Trophoblast cell (in vitro differentiated cells and primary cell): ENCODE measurements at regions not wholly inside any gene's neighbourhood (a gene's known extent, or its start where the extent isn't known, plus 50 kb on each side); places are given as distances from the start of the nearest gene placed in this dataset.
"Not testable (repeated sequence)": the region's sequence is repeated elsewhere in the genome, so short reads cannot be mapped to it uniquely, and the experiment has no call there.

Experiments used
- DNase-seq, 2 donors: peaks; one replicate each; pipeline ENCODE4 v3.0.0-alpha.2; 2016
- H2AFZ ChIP-seq: 2 replicates; pipeline ENCODE4 v1.6.1; 2013; ENCODE audit warnings: low read length, moderate library complexity, mild to moderate bottlenecking; ENCODE audit not compliant: insufficient read depth, poor library complexity
- H2AK5ac ChIP-seq: 2 replicates; pipeline ENCODE4 v1.6.1; 2013; ENCODE audit warnings: mild to moderate bottlenecking, low read length
- H2BK120ac ChIP-seq: 2 replicates; pipeline ENCODE4 v1.6.1; 2013; ENCODE audit warnings: low read length, mild to moderate bottlenecking, moderate library complexity; ENCODE audit not compliant: insufficient read depth, poor library complexity
- H2BK12ac ChIP-seq: 2 replicates; pipeline ENCODE4 v1.6.1; 2013; ENCODE audit warnings: mild to moderate bottlenecking, low read length, moderate library complexity
- H2BK5ac ChIP-seq: 2 replicates; pipeline ENCODE4 v1.6.1; 2013; ENCODE audit warnings: low read length, low read depth, moderate library complexity, mild to moderate bottlenecking; ENCODE audit not compliant: poor library complexity
- H3K14ac ChIP-seq: 2 replicates; pipeline ENCODE4 v1.6.1; 2013; ENCODE audit warnings: mild to moderate bottlenecking, low read length
- H3K18ac ChIP-seq: 2 replicates; pipeline ENCODE4 v1.6.1; 2013; ENCODE audit warnings: mild to moderate bottlenecking, low read length
- H3K23ac ChIP-seq: 2 replicates; pipeline ENCODE4 v1.6.1; 2013; ENCODE audit warnings: low read length
- H3K27ac ChIP-seq: 2 replicates; pipeline ENCODE4 v1.5.1; 2013; ENCODE audit warnings: low read depth, mild to moderate bottlenecking, inconsistent platforms, low read length, moderate library complexity
- H3K27me3 ChIP-seq: 2 replicates; pipeline ENCODE4 v1.6.1; 2013; ENCODE audit warnings: inconsistent platforms, mild to moderate bottlenecking, low read length, moderate library complexity; ENCODE audit not compliant: insufficient read depth
- H3K36me3 ChIP-seq, 2 experiments: 1 replicate in 1 of 2; 2 replicates in 1 of 2; pipeline ENCODE4 v1.6.1; 2013; ENCODE audit warnings: low read length in 2 of 2, mild to moderate bottlenecking in 2 of 2, moderate library complexity in 1 of 2; ENCODE audit not compliant: insufficient read depth in 2 of 2, control insufficient read depth in 1 of 2
- H3K4ac ChIP-seq: 2 replicates; pipeline ENCODE4 v1.6.1; 2013; ENCODE audit warnings: low read depth, mild to moderate bottlenecking, low read length, moderate library complexity
- H3K4me1 ChIP-seq, 2 experiments: 1 replicate in 1 of 2; 2 replicates in 1 of 2; pipeline ENCODE4 v1.6.1; 2013; ENCODE audit warnings: low read length in 2 of 2, mild to moderate bottlenecking in 2 of 2, moderate library complexity in 1 of 2; ENCODE audit not compliant: insufficient read depth in 2 of 2, control insufficient read depth in 1 of 2
- H3K4me2 ChIP-seq: 2 replicates; pipeline ENCODE4 v1.6.1; 2013; ENCODE audit warnings: inconsistent platforms, mild to moderate bottlenecking, low read length, moderate library complexity
- H3K4me3 ChIP-seq: 2 replicates; pipeline ENCODE4 v1.5.1; 2013; ENCODE audit warnings: mild to moderate bottlenecking, low read depth, low read length, inconsistent platforms
- H3K79me1 ChIP-seq: one replicate; pipeline ENCODE4 v1.6.1; 2013; ENCODE audit warnings: low read length
- H3K79me2 ChIP-seq: 2 replicates; pipeline ENCODE4 v1.6.1; 2013; ENCODE audit warnings: low read length, mild to moderate bottlenecking; ENCODE audit not compliant: control insufficient read depth, insufficient read depth, poor library complexity
- H3K9ac ChIP-seq: 2 replicates; pipeline ENCODE4 v1.6.1; 2013; ENCODE audit warnings: mild to moderate bottlenecking, low read length
- H3K9me3 ChIP-seq: 2 replicates; pipeline ENCODE4 v1.6.1; 2013; ENCODE audit warnings: low read depth, mild to moderate bottlenecking, control low read depth, inconsistent platforms, low read length; ENCODE audit not compliant: insufficient read depth
- H4K12ac ChIP-seq: 2 replicates; pipeline ENCODE4 v1.6.1; 2013; ENCODE audit warnings: low read depth, mild to moderate bottlenecking, low read length, moderate library complexity
- H4K8ac ChIP-seq: 2 replicates; pipeline ENCODE4 v1.6.1; 2013; ENCODE audit warnings: low read depth, mild to moderate bottlenecking, low read length, moderate library complexity
- H4K91ac ChIP-seq: one replicate; pipeline ENCODE4 v1.6.1; 2013; ENCODE audit warnings: low read depth, mild to moderate bottlenecking, low read length, moderate library complexity
- WGBS: extraction: QIAGEN DNeasy Blood & Tissue Kit; methylation state at CpG from one replicate; pipeline ENCODE4 v1.1.7; 2013; ENCODE audit warnings: missing lambda C conversion rate; ENCODE audit not compliant: insufficient read length, insufficient coverage; ENCODE audit errors: extremely low coverage; 5-methylcytosine and 5-hydroxymethylcytosine counted together

DNA sequence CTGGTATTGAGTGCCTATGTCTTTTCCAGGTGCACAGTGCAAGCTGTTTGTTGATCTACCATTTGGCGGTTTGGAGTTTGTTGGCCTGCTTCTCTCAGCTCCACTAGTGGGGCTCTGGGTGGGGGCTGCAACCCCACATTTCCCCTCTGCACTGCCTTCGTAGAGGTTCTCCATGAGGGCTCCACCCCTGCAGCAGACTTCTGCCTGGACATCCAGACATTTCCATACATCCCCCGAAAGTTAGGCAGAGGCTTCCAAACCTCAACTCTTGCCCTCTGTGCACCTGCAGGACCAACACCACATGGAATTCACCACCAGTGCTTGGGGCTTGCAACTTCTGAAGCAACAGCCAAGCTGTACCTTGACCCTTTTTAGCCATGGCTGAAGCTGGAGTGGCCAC, 1024.1 kb downstream of the TMTC2 start:
- Histone ChIP-seq H3K4me3 (no peak overlapping the region), H3K4me2 (no peak overlapping the region), H3K9ac (no peak overlapping the region), H4K12ac (no peak overlapping the region), H2BK5ac (no peak overlapping the region), H3K9me3 (peaks cover 6% of the 10 kb centered on the region), H3K79me2 (no peaks in the 10 kb centered on the region), H2AK5ac (no peak overlapping the region), H3K4me1 (no peaks in the 10 kb centered on the region), H3K36me3 (no peaks in the 10 kb centered on the region), H3K27me3 (no peaks in the 10 kb centered on the region), H2BK12ac (no peak overlapping the region), H3K23ac (no peak overlapping the region), H3K27ac (no peak overlapping the region), H3K79me1 (no peaks in the 10 kb centered on the region), H3K18ac (no peak overlapping the region), H3K14ac (no peak overlapping the region), H4K8ac (no peak overlapping the region), H3K4ac (no peak overlapping the region), H2BK120ac (no peak overlapping the region), H2AFZ (no peak overlapping the region), H4K91ac (no peak overlapping the region)
- no CpG with 5 or more reads among the region's 3 CpGs for WGBS
- DNase-seq: no peak

GRCh38 chr12:83709899-83710298, 1023.2 kb downstream of the TMTC2 start:
- Histone ChIP-seq H3K9me3 (peaks cover 6% of the 10 kb centered on the region), H3K23ac (no peak overlapping the region), H3K27me3 (no peaks in the 10 kb centered on the region), H3K79me2 (no peaks in the 10 kb centered on the region), H3K4ac (no peak overlapping the region), H2BK5ac (no peak overlapping the region), H4K91ac (no peak overlapping the region), H2BK120ac (no peak overlapping the region), H3K14ac (no peak overlapping the region), H3K79me1 (no peaks in the 10 kb centered on the region), H3K4me3 (no peak overlapping the region), H4K8ac (no peak overlapping the region), H2AFZ (no peak overlapping the region), H2BK12ac (no peak overlapping the region), H3K4me2 (no peak overlapping the region), H3K9ac (no peak overlapping the region), H3K18ac (no peak overlapping the region), H2AK5ac (no peak overlapping the region), H3K4me1 (no peaks in the 10 kb centered on the region), H3K27ac (no peak overlapping the region), H3K36me3 (no peaks in the 10 kb centered on the region), H4K12ac (no peak overlapping the region)
- no peak for DNase-seq

DNA sequence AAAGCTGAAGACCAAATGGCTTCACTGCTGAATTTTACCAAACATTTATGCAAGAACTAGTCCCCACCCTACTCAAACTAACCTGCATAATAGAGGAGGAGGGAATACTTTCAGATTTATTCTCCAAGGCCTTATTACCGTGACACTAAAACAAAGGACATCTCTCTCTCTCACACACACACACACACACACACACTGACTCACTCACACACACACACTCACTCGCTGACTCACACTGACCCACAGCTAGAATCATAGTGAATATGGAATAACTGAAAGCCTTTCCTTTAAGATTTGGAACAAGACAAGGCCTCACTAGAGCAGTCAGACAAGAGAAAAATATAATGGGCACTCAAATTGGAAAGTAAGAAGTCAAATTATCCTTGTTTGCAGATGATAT, 1014.1 kb downstream of the TMTC2 start:
- H3K4me2 ChIP-seq: no peak overlapping the region
- no peak overlapping the region for H2AK5ac ChIP-seq
- H3K4me1 ChIP-seq: no peaks in the 10 kb centered on the region
- no peak overlapping the region for H3K4ac ChIP-seq
- H3K23ac ChIP-seq: no peak overlapping the region
- no peak overlapping the region for H4K8ac ChIP-seq
- no peak overlapping the region for H2BK5ac ChIP-seq
- H2AFZ ChIP-seq: no peak overlapping the region
- no peaks in the 10 kb centered on the region for H3K79me1 ChIP-seq
- H4K12ac ChIP-seq: no peak overlapping the region
- no peak overlapping the region for H3K18ac ChIP-seq
- no peak overlapping the region for H4K91ac ChIP-seq
- H3K27me3 ChIP-seq: no peaks in the 10 kb centered on the region
- peaks cover 2% of the 10 kb centered on the region for H3K9me3 ChIP-seq
- H3K4me3 ChIP-seq: no peak overlapping the region
- no peaks in the 10 kb centered on the region for H3K36me3 ChIP-seq
- no peak overlapping the region for H2BK12ac ChIP-seq
- H3K79me2 ChIP-seq: no peaks in the 10 kb centered on the region
- no peak overlapping the region for H3K9ac ChIP-seq
- DNase-seq: no peak
- H3K14ac ChIP-seq: no peak overlapping the region
- no peak overlapping the region for H2BK120ac ChIP-seq
- no peak overlapping the region for H3K27ac ChIP-seq
- no CpG with 5 or more reads among the region's 2 CpGs for WGBS

DNA sequence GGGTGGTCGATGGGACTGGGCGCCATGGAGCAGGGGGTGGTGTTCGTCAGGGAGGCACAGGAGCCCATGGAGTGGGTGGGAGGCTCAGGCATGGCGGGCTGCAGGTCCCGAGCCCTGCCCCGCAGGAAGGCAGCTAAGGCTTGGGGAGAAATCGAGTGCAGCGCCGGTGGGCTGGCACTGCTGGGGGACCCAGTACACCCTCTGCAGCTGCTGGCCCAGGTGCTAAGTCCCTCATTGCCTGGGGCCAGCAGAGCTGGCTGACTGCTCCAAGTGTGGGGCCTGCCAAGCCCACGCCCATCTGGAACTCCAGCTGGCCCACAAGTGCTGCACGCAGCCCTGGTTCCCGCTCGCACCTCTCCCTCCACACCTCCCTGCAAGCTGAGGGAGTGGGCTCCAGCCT, 1009.6 kb downstream of the TMTC2 start:
- H2BK5ac ChIP-seq, H2AFZ ChIP-seq, H3K9me3 ChIP-seq, H3K9ac ChIP-seq, H3K79me2 ChIP-seq, H3K27ac ChIP-seq, H3K4me3 ChIP-seq, H3K79me1 ChIP-seq, DNase-seq, H4K12ac ChIP-seq, H3K23ac ChIP-seq, H4K91ac ChIP-seq, H3K27me3 ChIP-seq, H3K18ac ChIP-seq, H3K14ac ChIP-seq, H2BK12ac ChIP-seq, H2BK120ac ChIP-seq, H3K4me2 ChIP-seq, H3K36me3 ChIP-seq, H4K8ac ChIP-seq, H2AK5ac ChIP-seq, H3K4ac ChIP-seq, H3K4me1 ChIP-seq: not testable (repeated sequence)
- no CpG with 5 or more reads among the region's 13 CpGs for WGBS

DNA sequence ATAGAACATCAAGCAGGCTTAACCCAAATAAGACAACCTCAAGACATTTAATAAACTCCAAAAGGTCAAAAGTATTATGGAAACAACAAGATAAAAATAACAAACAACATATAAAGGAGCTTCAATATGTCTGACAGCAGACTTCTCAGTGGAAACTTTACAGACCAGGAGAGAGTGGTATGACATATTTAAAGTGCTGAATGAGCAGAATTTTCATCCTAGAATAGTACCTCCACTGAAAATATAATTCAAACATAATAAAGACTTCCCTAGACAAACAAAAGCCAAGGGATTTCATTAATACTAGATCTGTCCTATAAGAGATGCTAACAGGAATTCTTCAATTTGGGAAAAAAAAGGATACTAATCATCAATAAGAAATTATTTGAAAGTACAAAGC, 1005.0 kb downstream of the TMTC2 start:
- Histone ChIP-seq H3K18ac (no peak overlapping the region), H3K79me2 (no peaks in the 10 kb centered on the region), H3K23ac (no peak overlapping the region), H3K4ac (no peak overlapping the region), H2BK12ac (no peak overlapping the region), H4K8ac (no peak overlapping the region), H3K4me3 (no peak overlapping the region), H3K27me3 (no peaks in the 10 kb centered on the region), H2BK5ac (no peak overlapping the region), H3K9ac (no peak overlapping the region), H3K4me1 (no peaks in the 10 kb centered on the region), H4K12ac (no peak overlapping the region), H2AK5ac (no peak overlapping the region), H2AFZ (no peak overlapping the region), H3K27ac (no peak overlapping the region), H3K9me3 (peaks cover 2% of the 10 kb centered on the region), H2BK120ac (no peak overlapping the region), H3K14ac (no peak overlapping the region), H4K91ac (no peak overlapping the region), H3K36me3 (no peaks in the 10 kb centered on the region), H3K79me1 (no peaks in the 10 kb centered on the region), H3K4me2 (no peak overlapping the region)
- DNase-seq: no peak
